HEK293 (cell line): ENCODE measurements at regions not wholly inside any gene's neighbourhood (a gene's known extent, or its start where the extent isn't known, plus 50 kb on each side); places are given as distances from the start of the nearest gene placed in this dataset.

ENCODE experiments used
- CTCF ChIA-PET: fragments of 350-600 bp; formaldehyde crosslinking; extraction: SDS; loops from one replicate; lab custom pipeline; 2021; ENCODE audit warnings: antibody characterized with exemption; lab: Yijun Ruan, JAX
- POLR2A ChIA-PET: fragments of 300-600 bp; formaldehyde crosslinking; extraction: SDS; loops from one replicate; lab custom pipeline; 2020; ENCODE audit warnings: antibody characterized with exemption, inconsistent platforms; lab: Yijun Ruan, JAX
- H3K27ac ChIP-seq: fragments of 200-500 bp; sonication (Bioruptor generic); 2 replicates; pipeline ENCODE4 v1.5.1; 2014; ENCODE audit warnings: low read depth, low read length, control low read depth, inconsistent platforms; ENCODE audit errors: extremely low read depth
- H3K36me3 ChIP-seq, 2 experiments: fragments of 200-500 bp in 1 of 2; sonication (Bioruptor generic) in 1 of 2; 1 replicate in 1 of 2; 2 replicates in 1 of 2; pipeline ENCODE4 v1.5.1; 2014 to 2017; ENCODE audit warnings: inconsistent platforms in 2 of 2, low read length in 2 of 2; ENCODE audit not compliant: control insufficient read depth in 2 of 2, insufficient read depth in 1 of 2
- H3K4me1 ChIP-seq: fragments of 200-500 bp; sonication (Bioruptor generic); 2 replicates; pipeline ENCODE4 v1.5.1; 2014; ENCODE audit warnings: mild to moderate bottlenecking, low read length, inconsistent platforms; ENCODE audit not compliant: control insufficient read depth, insufficient read depth
- H3K4me3 ChIP-seq: 2 replicates; pipeline ENCODE4 v1.5.1; 2011; ENCODE audit warnings: low read depth, mild to moderate bottlenecking, control low read depth, low read length, moderate library complexity
- H3K9me3 ChIP-seq: fragments of 200-500 bp; sonication (Bioruptor generic); 2 replicates; pipeline ENCODE4 v1.5.1; 2014; ENCODE audit warnings: low read depth, low read length, inconsistent platforms; ENCODE audit not compliant: control insufficient read depth, insufficient read depth
- BCL11A ChIP-seq: fragments of 450-650 bp; formaldehyde crosslinking; IDR thresholded peaks from 2 replicates; pipeline ENCODE4 v1.5.1; 2016; ENCODE audit warnings: low read depth, missing biosample characterization, missing genetic modification characterization
- GLIS2 ChIP-seq: fragments of 450-650 bp; formaldehyde crosslinking; IDR thresholded peaks from 2 replicates; pipeline ENCODE4 v1.5.1; 2016; ENCODE audit warnings: missing biosample characterization, missing genetic modification characterization
- HOXA7 ChIP-seq: sonication (generic); formaldehyde crosslinking; IDR thresholded peaks from 2 replicates; pipeline ENCODE4 v1.8.1; 2022; ENCODE audit warnings: missing genetic modification reagents, borderline replicate concordance
- YY1 ChIP-seq: fragments of 450-650 bp; formaldehyde crosslinking; IDR thresholded peaks from 2 replicates; pipeline ENCODE4 v1.5.1; 2018; ENCODE audit warnings: missing biosample characterization, missing genetic modification characterization
- ZNF394 ChIP-seq: fragments of 450-650 bp; formaldehyde crosslinking; IDR thresholded peaks from 2 replicates; pipeline ENCODE4 v1.5.1; 2016; ENCODE audit warnings: missing biosample characterization, missing genetic modification characterization, mild to moderate bottlenecking, moderate library complexity, borderline replicate concordance
- ZNF544 ChIP-seq: fragments of 450-650 bp; formaldehyde crosslinking; IDR thresholded peaks from 2 replicates; pipeline ENCODE4 v1.5.0; 2017; ENCODE audit warnings: missing biosample characterization, missing genetic modification characterization
- ZNF626 ChIP-seq: fragments of 450-650 bp; sonication (Bioruptor Pico); formaldehyde crosslinking; IDR thresholded peaks from 2 replicates; pipeline ENCODE4 v1.5.1; 2018; ENCODE audit warnings: missing biosample characterization, missing genetic modification characterization, inconsistent platforms
- TF ChIP-seq, protein P1 (sequence below): fragments of 450-650 bp; formaldehyde crosslinking; IDR thresholded peaks from 2 replicates; pipeline ENCODE4 v1.5.0; 2017; ENCODE audit warnings: missing biosample characterization, missing genetic modification characterization, borderline replicate concordance
- TF ChIP-seq, protein P2 (sequence below): fragments of 450-650 bp; formaldehyde crosslinking; conservative IDR thresholded peaks from 2 replicates; pipeline ENCODE4 v1.5.1; 2016; ENCODE audit warnings: low read depth, missing biosample characterization, missing genetic modification characterization
- TF ChIP-seq, protein P3 (sequence below): fragments of 450-650 bp; formaldehyde crosslinking; IDR thresholded peaks from 2 replicates; pipeline ENCODE4 v1.5.1; 2016; ENCODE audit warnings: missing biosample characterization, missing genetic modification characterization
- TF ChIP-seq, protein P4 (sequence below): fragments of 450-650 bp; formaldehyde crosslinking; IDR thresholded peaks from 2 replicates; pipeline ENCODE4 v1.5.1; 2017; ENCODE audit warnings: missing biosample characterization, missing genetic modification characterization
- TF ChIP-seq, protein P5 (sequence below): fragments of 450-650 bp; formaldehyde crosslinking; IDR thresholded peaks from 2 replicates; pipeline ENCODE4 v1.5.1; 2016; ENCODE audit warnings: missing biosample characterization, missing genetic modification characterization

DNA sequence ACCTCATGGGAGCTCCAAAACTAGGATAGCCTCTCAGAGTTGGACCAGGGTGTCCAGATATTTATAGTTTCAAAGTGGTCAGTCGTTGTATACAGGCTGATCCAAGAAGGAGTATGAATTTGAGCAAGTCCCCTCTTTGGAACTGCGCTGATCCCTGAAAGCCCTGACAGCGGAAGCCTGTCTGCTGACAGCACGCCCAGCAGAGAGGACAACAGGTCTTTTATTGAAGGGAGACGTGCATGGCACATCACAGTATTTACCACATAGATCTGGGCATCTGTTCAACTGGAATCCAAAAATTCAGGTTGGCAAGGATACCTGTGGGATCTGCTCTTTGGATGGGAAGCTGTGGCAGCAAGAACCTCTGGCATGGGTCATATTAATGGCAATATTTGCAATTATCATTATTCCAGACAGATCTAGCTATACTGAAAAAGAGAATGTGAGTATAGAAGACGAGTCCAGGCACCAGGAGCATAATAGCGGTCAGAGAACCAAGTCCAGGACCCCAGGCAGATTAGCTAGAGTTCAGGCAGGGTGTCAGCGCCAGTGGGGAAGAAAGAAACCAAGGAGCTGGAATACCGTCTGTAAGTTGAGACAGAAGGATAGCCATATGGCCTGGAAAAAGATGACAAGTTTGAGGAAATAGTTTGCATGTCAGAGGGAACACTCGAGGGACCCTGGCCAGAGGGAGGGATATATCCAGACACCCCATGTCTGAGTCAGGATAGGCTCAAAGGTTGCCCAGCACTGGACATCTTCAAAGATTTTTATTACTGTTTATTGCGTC, 260.4 kb upstream of the FANCL start:
- Histone ChIP-seq H3K36me3 (no peaks in the 10 kb centered on the region), H3K9me3 (no peaks in the 10 kb centered on the region), H3K27ac (no peak overlapping the region), H3K4me1 (no peaks in the 10 kb centered on the region), H3K4me3 (no peak overlapping the region)
- ChIA-PET CTCF (no interaction called here), POLR2A (no interaction called here)
- no peak for TF ChIP-seq ZNF394 (tag by site-specific recombination)
- no peak for TF ChIP-seq ZNF544
- TF ChIP-seq BCL11A (tag by site-specific recombination), result no peak
- TF ChIP-seq, protein P1, sequence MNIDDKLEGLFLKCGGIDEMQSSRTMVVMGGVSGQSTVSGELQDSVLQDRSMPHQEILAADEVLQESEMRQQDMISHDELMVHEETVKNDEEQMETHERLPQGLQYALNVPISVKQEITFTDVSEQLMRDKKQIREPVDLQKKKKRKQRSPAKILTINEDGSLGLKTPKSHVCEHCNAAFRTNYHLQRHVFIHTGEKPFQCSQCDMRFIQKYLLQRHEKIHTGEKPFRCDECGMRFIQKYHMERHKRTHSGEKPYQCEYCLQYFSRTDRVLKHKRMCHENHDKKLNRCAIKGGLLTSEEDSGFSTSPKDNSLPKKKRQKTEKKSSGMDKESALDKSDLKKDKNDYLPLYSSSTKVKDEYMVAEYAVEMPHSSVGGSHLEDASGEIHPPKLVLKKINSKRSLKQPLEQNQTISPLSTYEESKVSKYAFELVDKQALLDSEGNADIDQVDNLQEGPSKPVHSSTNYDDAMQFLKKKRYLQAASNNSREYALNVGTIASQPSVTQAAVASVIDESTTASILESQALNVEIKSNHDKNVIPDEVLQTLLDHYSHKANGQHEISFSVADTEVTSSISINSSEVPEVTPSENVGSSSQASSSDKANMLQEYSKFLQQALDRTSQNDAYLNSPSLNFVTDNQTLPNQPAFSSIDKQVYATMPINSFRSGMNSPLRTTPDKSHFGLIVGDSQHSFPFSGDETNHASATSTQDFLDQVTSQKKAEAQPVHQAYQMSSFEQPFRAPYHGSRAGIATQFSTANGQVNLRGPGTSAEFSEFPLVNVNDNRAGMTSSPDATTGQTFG (tag by site-specific recombination), result no peak
- TF ChIP-seq, protein P2, sequence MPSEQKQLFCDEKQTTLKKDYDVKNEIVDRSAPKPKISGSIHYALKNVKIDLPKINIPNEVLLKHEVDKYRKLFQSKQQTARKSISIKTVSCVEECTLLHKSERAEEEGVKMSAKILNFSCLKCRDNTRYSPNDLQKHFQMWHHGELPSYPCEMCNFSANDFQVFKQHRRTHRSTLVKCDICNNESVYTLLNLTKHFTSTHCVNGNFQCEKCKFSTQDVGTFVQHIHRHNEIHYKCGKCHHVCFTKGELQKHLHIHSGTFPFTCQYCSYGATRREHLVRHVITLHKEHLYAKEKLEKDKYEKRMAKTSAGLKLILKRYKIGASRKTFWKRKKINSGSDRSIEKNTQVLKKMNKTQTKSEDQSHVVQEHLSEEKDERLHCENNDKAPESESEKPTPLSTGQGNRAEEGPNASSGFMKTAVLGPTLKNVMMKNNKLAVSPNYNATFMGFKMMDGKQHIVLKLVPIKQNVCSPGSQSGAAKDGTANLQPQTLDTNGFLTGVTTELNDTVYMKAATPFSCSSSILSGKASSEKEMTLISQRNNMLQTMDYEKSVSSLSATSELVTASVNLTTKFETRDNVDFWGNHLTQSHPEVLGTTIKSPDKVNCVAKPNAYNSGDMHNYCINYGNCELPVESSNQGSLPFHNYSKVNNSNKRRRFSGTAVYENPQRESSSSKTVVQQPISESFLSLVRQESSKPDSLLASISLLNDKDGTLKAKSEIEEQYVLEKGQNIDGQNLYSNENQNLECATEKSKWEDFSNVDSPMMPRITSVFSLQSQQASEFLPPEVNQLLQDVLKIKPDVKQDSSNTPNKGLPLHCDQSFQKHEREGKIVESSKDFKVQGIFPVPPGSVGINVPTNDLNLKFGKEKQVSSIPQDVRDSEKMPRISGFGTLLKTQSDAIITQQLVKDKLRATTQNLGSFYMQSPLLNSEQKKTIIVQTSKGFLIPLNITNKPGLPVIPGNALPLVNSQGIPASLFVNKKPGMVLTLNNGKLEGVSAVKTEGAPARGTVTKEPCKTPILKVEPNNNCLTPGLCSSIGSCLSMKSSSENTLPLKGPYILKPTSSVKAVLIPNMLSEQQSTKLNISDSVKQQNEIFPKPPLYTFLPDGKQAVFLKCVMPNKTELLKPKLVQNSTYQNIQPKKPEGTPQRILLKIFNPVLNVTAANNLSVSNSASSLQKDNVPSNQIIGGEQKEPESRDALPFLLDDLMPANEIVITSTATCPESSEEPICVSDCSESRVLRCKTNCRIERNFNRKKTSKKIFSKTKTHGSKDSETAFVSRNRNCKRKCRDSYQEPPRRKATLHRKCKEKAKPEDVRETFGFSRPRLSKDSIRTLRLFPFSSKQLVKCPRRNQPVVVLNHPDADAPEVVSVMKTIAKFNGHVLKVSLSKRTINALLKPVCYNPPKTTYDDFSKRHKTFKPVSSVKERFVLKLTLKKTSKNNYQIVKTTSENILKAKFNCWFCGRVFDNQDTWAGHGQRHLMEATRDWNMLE (tag by site-specific recombination), result no peak
- TF ChIP-seq YY1 (tag by site-specific recombination), result no peak
- no peak for TF ChIP-seq HOXA7 (CRISPR knock-in tag)
- TF ChIP-seq, protein P3, sequence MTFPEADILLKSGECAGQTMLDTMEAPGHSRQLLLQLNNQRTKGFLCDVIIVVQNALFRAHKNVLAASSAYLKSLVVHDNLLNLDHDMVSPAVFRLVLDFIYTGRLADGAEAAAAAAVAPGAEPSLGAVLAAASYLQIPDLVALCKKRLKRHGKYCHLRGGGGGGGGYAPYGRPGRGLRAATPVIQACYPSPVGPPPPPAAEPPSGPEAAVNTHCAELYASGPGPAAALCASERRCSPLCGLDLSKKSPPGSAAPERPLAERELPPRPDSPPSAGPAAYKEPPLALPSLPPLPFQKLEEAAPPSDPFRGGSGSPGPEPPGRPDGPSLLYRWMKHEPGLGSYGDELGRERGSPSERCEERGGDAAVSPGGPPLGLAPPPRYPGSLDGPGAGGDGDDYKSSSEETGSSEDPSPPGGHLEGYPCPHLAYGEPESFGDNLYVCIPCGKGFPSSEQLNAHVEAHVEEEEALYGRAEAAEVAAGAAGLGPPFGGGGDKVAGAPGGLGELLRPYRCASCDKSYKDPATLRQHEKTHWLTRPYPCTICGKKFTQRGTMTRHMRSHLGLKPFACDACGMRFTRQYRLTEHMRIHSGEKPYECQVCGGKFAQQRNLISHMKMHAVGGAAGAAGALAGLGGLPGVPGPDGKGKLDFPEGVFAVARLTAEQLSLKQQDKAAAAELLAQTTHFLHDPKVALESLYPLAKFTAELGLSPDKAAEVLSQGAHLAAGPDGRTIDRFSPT (tag by site-specific recombination), result no peak
- TF ChIP-seq, protein P4, sequence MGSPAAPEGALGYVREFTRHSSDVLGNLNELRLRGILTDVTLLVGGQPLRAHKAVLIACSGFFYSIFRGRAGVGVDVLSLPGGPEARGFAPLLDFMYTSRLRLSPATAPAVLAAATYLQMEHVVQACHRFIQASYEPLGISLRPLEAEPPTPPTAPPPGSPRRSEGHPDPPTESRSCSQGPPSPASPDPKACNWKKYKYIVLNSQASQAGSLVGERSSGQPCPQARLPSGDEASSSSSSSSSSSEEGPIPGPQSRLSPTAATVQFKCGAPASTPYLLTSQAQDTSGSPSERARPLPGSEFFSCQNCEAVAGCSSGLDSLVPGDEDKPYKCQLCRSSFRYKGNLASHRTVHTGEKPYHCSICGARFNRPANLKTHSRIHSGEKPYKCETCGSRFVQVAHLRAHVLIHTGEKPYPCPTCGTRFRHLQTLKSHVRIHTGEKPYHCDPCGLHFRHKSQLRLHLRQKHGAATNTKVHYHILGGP (tag by site-specific recombination), result no peak
- TF ChIP-seq, protein P5, sequence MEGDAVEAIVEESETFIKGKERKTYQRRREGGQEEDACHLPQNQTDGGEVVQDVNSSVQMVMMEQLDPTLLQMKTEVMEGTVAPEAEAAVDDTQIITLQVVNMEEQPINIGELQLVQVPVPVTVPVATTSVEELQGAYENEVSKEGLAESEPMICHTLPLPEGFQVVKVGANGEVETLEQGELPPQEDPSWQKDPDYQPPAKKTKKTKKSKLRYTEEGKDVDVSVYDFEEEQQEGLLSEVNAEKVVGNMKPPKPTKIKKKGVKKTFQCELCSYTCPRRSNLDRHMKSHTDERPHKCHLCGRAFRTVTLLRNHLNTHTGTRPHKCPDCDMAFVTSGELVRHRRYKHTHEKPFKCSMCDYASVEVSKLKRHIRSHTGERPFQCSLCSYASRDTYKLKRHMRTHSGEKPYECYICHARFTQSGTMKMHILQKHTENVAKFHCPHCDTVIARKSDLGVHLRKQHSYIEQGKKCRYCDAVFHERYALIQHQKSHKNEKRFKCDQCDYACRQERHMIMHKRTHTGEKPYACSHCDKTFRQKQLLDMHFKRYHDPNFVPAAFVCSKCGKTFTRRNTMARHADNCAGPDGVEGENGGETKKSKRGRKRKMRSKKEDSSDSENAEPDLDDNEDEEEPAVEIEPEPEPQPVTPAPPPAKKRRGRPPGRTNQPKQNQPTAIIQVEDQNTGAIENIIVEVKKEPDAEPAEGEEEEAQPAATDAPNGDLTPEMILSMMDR, result no peak
- TF ChIP-seq ZNF626 (tag by site-specific recombination), result no peak
- TF ChIP-seq GLIS2 (tag by site-specific recombination), result no peak
